Mesendoderm (in vitro differentiated cells): ENCODE measurements at regions not wholly inside any gene's neighbourhood (a gene's known extent, or its start where the extent isn't known, plus 50 kb on each side); places are given as distances from the start of the nearest gene placed in this dataset.

ENCODE experiments used
- DNase-seq: peaks from one replicate; pipeline ENCODE4 v3.0.0; 2013
- H2AK5ac ChIP-seq: 2 replicates; pipeline ENCODE4 v1.6.1; 2013; ENCODE audit warnings: low read length, inconsistent platforms
- H2BK120ac ChIP-seq: 2 replicates; pipeline ENCODE4 v1.6.1; 2013; ENCODE audit warnings: low read depth, mild to moderate bottlenecking, low read length, moderate library complexity, mixed read lengths
- H2BK15ac ChIP-seq: replicated peaks from 2 replicates; pipeline ENCODE4 v1.6.1; 2013; ENCODE audit warnings: low read depth, mild to moderate bottlenecking, moderate library complexity
- H2BK5ac ChIP-seq: 2 replicates; pipeline ENCODE4 v1.6.1; 2013; ENCODE audit warnings: low read length, inconsistent platforms
- H3K18ac ChIP-seq: 2 replicates; pipeline ENCODE4 v1.6.1; 2013; ENCODE audit warnings: mild to moderate bottlenecking, low read length, mixed read lengths
- H3K23ac ChIP-seq: one replicate; pipeline ENCODE4 v1.6.1; 2013; ENCODE audit warnings: low read length
- H3K27ac ChIP-seq: 2 replicates; pipeline ENCODE4 v1.5.1; 2013; ENCODE audit warnings: low read depth, mild to moderate bottlenecking, inconsistent platforms, low read length, moderate library complexity
- H3K27me3 ChIP-seq: 2 replicates; pipeline ENCODE4 v1.6.1; 2013; ENCODE audit warnings: low read length, control low read depth, mild to moderate bottlenecking, inconsistent platforms; ENCODE audit not compliant: insufficient read depth, poor library complexity
- H3K36me3 ChIP-seq: 2 replicates; pipeline ENCODE4 v1.6.1; 2013; ENCODE audit warnings: low read length, inconsistent platforms; ENCODE audit not compliant: control insufficient read depth, insufficient read depth
- H3K4ac ChIP-seq: one replicate; pipeline ENCODE4 v1.6.1; 2013; ENCODE audit warnings: low read depth, mild to moderate bottlenecking, low read length, moderate library complexity
- H3K4me1 ChIP-seq: 2 replicates; pipeline ENCODE4 v1.6.1; 2013; ENCODE audit warnings: low read depth, low read length, inconsistent platforms; ENCODE audit not compliant: control insufficient read depth
- H3K4me2 ChIP-seq: 2 replicates; pipeline ENCODE4 v1.6.1; 2013; ENCODE audit warnings: low read length
- H3K4me3 ChIP-seq: 2 replicates; pipeline ENCODE4 v1.5.1; 2013; ENCODE audit warnings: mild to moderate bottlenecking, low read length
- H3K56ac ChIP-seq: one replicate; pipeline ENCODE4 v1.6.1; 2013; ENCODE audit warnings: low read length
- H3K79me1 ChIP-seq: 2 replicates; pipeline ENCODE4 v1.6.1; 2013; ENCODE audit warnings: low read length, inconsistent platforms
- H3K79me2 ChIP-seq: 2 replicates; pipeline ENCODE4 v1.6.1; 2013; ENCODE audit warnings: mild to moderate bottlenecking, low read length; ENCODE audit not compliant: control insufficient read depth, insufficient read depth
- H3K9ac ChIP-seq: 2 replicates; pipeline ENCODE4 v1.6.1; 2013; ENCODE audit warnings: low read length, inconsistent platforms
- H4K5ac ChIP-seq: one replicate; pipeline ENCODE4 v1.6.1; 2013; ENCODE audit warnings: low read length
- H4K8ac ChIP-seq: one replicate; pipeline ENCODE4 v1.6.1; 2013; ENCODE audit warnings: low read depth, mild to moderate bottlenecking, control low read depth, low read length, moderate library complexity
- WGBS: extraction: QIAGEN DNeasy Blood & Tissue Kit; methylation state at CpG from one replicate; pipeline ENCODE4 v1.1.7; 2013; ENCODE audit warnings: low lambda C conversion rate, missing lambda C conversion rate; ENCODE audit not compliant: insufficient coverage; ENCODE audit errors: extremely low coverage; 5-methylcytosine and 5-hydroxymethylcytosine counted together

DNA sequence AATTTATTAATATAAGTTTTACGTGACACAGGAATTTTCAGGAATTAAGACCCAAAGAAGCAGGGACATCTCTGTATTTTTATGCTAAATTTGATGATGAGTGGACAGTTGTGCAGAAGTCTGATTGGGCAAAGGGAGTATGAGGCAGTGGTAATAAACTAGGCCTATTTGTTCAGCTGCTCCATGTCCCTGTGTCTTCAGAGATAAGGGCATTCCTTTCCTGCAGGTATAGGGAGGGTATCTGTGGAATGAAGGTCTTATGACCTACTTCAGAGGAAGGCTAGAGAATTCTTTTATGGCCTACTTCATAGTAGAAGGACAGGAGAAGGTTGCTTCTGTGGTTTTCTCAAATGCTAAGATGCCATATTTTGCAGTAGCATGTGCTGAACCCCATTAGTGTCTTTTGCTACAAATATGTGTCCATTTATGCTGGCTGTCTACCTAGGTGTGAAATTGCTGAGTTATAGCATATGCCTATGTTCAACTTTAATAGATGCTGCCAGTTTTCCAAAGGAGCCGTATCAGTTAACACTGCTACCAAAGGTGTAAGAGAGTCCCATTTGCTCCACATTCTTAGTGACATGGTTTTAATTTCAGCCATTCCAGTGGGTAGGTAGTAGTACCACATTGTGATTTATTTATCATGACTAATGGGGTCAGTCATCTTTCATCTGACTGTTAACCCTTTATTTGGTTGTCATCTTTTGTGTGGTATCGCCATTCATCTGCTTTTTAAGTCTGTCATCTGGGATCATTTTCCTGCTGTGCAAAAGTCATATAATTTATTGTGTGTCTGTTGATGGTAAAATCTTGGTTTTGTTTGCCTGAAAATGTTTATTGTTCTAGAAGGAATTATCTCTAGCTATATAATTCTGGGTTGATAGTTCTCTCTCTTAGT, 410.7 kb upstream of the RGS6 start:
- Histone ChIP-seq H4K5ac (no peak overlapping the region), H3K56ac (no peak overlapping the region), H3K9ac (no peak overlapping the region), H3K4me3 (no peak overlapping the region), H3K79me2 (no peaks in the 10 kb centered on the region), H2AK5ac (no peak overlapping the region), H3K4me1 (no peaks in the 10 kb centered on the region), H3K79me1 (peaks cover 1% of the 10 kb centered on the region), H2BK5ac (no peak overlapping the region), H3K36me3 (no peaks in the 10 kb centered on the region), H2BK15ac (no peak overlapping the region), H3K27me3 (no peaks in the 10 kb centered on the region), H3K4me2 (no peak overlapping the region), H3K27ac (no peak overlapping the region), H3K4ac (no peak overlapping the region), H3K23ac (no peak overlapping the region), H2BK120ac (no peak overlapping the region), H4K8ac (no peak overlapping the region), H3K18ac (no peak overlapping the region)
- WGBS, result no CpG with 5 or more reads among the region's 3 CpGs
- peak; percentile 61 for DNase-seq

DNA sequence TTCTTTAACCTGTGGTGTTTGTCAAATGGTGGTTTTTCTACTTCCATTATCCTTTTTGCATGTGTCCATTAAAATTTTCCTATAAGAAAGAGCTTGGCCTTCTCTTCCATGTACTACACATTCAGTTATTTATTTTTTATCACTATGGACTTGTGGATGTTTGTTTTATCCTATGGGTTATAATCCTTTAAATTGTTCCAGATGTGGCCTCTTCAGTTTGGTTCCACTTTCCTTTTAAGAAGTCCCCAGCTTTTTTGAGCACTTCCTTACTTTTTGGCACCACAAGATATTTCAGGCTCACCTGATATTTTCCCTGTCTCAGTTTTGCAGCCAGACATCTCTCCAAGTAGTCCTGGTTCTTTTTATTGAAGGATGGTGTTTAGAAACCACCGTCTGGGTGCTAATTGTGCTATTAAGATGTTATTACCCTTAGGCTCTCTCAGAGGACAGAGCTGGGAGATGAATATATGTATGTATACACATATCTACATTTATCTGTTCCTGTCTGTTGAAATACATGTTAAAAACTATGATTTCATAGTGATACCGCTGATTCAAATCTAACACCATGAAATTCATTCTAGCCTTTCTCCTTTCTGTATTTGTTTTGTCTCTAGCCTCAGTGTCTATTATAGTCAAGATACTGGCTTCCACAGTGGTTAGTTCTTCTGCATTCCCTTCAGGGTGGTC, 408.5 kb upstream of the RGS6 start:
- Histone ChIP-seq H3K9ac (no peak overlapping the region), H3K18ac (no peak overlapping the region), H4K5ac (no peak overlapping the region), H3K27ac (no peak overlapping the region), H3K4me2 (no peak overlapping the region), H3K79me1 (peaks cover 1% of the 10 kb centered on the region), H3K23ac (no peak overlapping the region), H3K4me3 (no peak overlapping the region), H4K8ac (no peak overlapping the region), H3K4me1 (no peaks in the 10 kb centered on the region), H3K56ac (no peak overlapping the region), H2BK15ac (no peak overlapping the region), H3K36me3 (no peaks in the 10 kb centered on the region), H2BK5ac (no peak overlapping the region), H3K27me3 (no peaks in the 10 kb centered on the region), H2AK5ac (no peak overlapping the region), H3K4ac (no peak overlapping the region), H2BK120ac (no peak overlapping the region), H3K79me2 (no peaks in the 10 kb centered on the region)
- DNase-seq, result no peak
- no CpG with 5 or more reads among the region's 2 CpGs for WGBS

DNA sequence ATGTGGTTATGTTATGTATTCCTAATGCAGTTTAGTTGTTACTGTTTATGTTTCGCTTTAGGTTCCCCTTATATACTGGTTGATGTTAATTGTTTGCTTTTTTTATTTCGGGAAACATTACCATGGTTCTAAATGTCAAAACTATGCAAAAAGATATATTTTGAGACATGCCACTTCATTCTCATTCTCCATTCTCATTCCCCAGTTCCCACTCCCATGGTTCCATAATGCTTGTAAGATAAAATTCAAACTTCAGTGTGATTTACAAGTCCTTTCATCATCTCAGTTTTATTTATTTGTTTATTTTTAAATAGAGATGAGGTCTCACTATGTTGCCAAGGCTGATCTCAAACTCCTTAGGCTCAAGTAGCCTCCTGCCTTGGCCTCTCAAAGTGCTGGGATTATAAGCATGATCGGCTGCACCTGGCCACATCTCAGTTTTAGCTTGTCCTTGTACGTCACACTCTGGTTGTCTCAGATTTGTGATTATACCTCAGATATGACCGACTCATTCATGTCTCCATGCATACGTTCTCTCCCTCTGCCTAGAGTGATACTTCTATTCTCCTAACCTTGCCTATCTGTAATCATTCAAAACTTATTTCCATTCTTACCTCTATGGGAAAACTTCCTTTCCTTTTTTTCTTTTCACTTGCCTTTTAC, 407.8 kb upstream of the RGS6 start:
- H3K4me2 ChIP-seq, result no peak overlapping the region
- H2BK120ac ChIP-seq, result no peak overlapping the region
- H3K9ac ChIP-seq, result no peak overlapping the region
- H2AK5ac ChIP-seq, result no peak overlapping the region
- no peak overlapping the region for H3K4me3 ChIP-seq
- no peaks in the 10 kb centered on the region for H3K36me3 ChIP-seq
- no peak overlapping the region for H4K5ac ChIP-seq
- no peak overlapping the region for H3K27ac ChIP-seq
- no peaks in the 10 kb centered on the region for H3K27me3 ChIP-seq
- no peaks in the 10 kb centered on the region for H3K4me1 ChIP-seq
- no peaks in the 10 kb centered on the region for H3K79me2 ChIP-seq
- DNase-seq, result no peak
- H3K23ac ChIP-seq, result no peak overlapping the region
- no CpG with 5 or more reads among the region's 6 CpGs for WGBS
- peaks cover 1% of the 10 kb centered on the region for H3K79me1 ChIP-seq
- H2BK5ac ChIP-seq, result no peak overlapping the region
- no peak overlapping the region for H3K4ac ChIP-seq
- H4K8ac ChIP-seq, result no peak overlapping the region
- H3K18ac ChIP-seq, result no peak overlapping the region
- no peak overlapping the region for H3K56ac ChIP-seq
- no peak overlapping the region for H2BK15ac ChIP-seq

DNA sequence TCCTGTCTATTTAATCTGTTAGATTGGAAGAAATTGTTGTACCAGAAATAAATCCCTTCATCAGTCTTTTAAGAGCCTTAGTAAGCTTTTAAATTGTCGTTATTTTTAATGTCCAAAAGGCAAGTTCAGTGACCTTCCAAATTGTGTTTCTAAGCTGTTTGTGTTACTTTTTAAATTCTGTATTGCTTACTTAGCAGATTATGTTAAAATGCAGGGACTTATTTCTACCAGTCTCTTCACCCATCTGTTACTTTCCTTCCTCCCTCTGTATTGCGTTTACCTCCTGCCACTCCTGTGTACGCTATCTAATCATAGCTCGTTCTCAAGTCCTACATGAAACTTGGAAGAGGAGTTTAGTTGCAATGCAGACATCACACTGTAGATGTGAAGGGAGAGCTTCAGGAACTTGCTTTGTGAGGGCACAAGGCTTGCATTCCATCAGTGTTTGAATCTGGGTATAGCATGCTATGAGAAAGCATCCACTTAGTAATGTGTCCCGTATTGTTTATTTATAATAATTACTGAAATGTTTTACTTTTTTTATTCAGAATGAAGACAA, 406.5 kb upstream of the RGS6 start:
- no peak overlapping the region for H3K27ac ChIP-seq
- no peaks in the 10 kb centered on the region for H3K79me2 ChIP-seq
- H3K23ac ChIP-seq, result no peak overlapping the region
- peaks cover 1% of the 10 kb centered on the region for H3K79me1 ChIP-seq
- no peak overlapping the region for H3K4me3 ChIP-seq
- H3K36me3 ChIP-seq, result no peaks in the 10 kb centered on the region
- no peaks in the 10 kb centered on the region for H3K4me1 ChIP-seq
- no peak overlapping the region for H2AK5ac ChIP-seq
- WGBS, result no CpG with 5 or more reads among the region's 5 CpGs
- H2BK15ac ChIP-seq, result no peak overlapping the region
- H3K27me3 ChIP-seq, result no peaks in the 10 kb centered on the region
- no peak overlapping the region for H3K56ac ChIP-seq
- DNase-seq, result peak; percentile 31
- no peak overlapping the region for H3K4me2 ChIP-seq
- no peak overlapping the region for H3K4ac ChIP-seq
- no peak overlapping the region for H3K9ac ChIP-seq
- H3K18ac ChIP-seq, result no peak overlapping the region
- no peak overlapping the region for H2BK5ac ChIP-seq
- H4K8ac ChIP-seq, result no peak overlapping the region
- no peak overlapping the region for H4K5ac ChIP-seq
- no peak overlapping the region for H2BK120ac ChIP-seq

DNA sequence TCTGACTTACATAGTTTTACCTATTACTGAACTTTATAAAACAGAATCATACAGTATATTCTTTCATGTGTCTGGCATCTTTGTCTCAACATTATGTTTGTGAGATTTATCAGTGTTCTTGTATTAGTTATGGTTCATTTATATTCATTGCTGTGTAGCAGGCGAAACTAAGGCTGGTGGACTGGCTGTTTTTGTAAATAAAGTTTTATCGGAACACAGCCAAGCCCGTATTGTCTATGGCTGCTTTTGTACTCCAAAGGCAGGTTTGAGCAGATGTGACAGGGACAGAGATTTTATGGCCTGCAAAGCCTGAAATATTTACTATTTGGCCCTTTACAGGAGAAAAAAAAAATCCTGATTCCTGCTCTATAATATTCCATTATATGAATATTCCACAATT, 405.8 kb upstream of the RGS6 start:
- H3K79me1 ChIP-seq, result peaks cover 1% of the 10 kb centered on the region
- no peak overlapping the region for H3K27ac ChIP-seq
- H2BK5ac ChIP-seq, result no peak overlapping the region
- no peak overlapping the region for H3K4ac ChIP-seq
- H3K23ac ChIP-seq, result no peak overlapping the region
- no peak overlapping the region for H3K56ac ChIP-seq
- no peaks in the 10 kb centered on the region for H3K27me3 ChIP-seq
- no peak overlapping the region for H2AK5ac ChIP-seq
- H3K4me1 ChIP-seq, result no peaks in the 10 kb centered on the region
- no peaks in the 10 kb centered on the region for H3K79me2 ChIP-seq
- H3K4me3 ChIP-seq, result no peak overlapping the region
- H2BK15ac ChIP-seq, result no peak overlapping the region
- H3K18ac ChIP-seq, result no peak overlapping the region
- WGBS, result no CpG with 5 or more reads among the region's 3 CpGs
- H2BK120ac ChIP-seq, result no peak overlapping the region
- no peaks in the 10 kb centered on the region for H3K36me3 ChIP-seq
- H4K5ac ChIP-seq, result no peak overlapping the region
- no peak for DNase-seq
- H3K9ac ChIP-seq, result no peak overlapping the region
- H3K4me2 ChIP-seq, result no peak overlapping the region
- H4K8ac ChIP-seq, result no peak overlapping the region
